Activated gamma-delta T cell (primary cell): ENCODE measurements at regions not wholly inside any gene's neighbourhood (a gene's known extent, or its start where the extent isn't known, plus 50 kb on each side); places are given as distances from the start of the nearest gene placed in this dataset.

Source experiments
- DNase-seq: peaks from one replicate; lab custom pipeline; 2025; lab: John Stamatoyannopoulos, UW

DNA sequence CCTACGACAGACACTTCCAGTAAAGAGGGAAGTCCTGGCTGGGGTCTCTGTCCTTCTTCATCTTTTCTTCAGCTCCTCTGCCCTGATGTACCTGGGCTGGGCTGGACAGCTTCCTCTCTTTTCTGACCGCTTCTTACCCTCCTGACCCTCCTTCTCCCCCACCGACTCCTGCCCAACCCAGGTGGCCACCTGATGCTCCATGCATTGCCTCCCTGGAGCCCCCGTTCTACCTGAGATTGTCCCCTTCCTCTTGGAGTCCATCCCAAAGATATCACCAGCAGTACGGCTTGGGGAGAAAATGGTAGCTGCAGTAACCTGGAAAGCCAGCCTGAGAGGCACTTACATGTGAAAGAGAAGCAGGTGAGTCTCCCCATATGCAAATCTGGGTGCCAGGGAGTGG is 566.3 kb downstream of the TCERG1L start:
- no peak for DNase-seq

GRCh38 chr10:130745821-130746220 is 565.7 kb downstream of the TCERG1L start:
- DNase-seq: no peak

- no peak for DNase-seq
These were observed 565.2 kb downstream of the TCERG1L start for GRCh38 chr10:130746311-130746710.

DNA sequence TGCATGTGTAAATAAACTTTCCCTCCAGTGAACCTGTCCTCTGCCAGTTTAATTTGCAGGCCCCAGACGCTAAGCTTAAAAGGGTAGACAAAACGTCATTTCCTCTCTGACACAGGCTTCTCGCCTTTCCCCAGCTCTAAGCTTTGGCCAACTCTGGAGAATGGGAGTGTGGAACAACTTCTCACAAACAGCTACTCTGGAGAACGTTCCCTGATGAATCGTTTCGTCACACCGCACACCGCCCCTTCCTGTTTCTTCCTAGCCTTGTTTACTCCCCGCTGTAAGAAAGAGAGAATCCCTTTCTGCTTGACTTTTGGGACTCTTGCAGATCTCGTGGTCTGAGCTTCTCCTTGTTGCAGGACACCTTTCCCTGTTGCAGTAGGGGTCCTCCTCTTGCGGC is 564.2 kb downstream of the TCERG1L start:
- no peak for DNase-seq

- no peak for DNase-seq
These were observed 563.6 kb downstream of the TCERG1L start for GRCh38 chr10:130747946-130748345.

GRCh38 chr10:130748409-130749057 is 563.0 kb downstream of the TCERG1L start:
- DNase-seq: no peak

DNA sequence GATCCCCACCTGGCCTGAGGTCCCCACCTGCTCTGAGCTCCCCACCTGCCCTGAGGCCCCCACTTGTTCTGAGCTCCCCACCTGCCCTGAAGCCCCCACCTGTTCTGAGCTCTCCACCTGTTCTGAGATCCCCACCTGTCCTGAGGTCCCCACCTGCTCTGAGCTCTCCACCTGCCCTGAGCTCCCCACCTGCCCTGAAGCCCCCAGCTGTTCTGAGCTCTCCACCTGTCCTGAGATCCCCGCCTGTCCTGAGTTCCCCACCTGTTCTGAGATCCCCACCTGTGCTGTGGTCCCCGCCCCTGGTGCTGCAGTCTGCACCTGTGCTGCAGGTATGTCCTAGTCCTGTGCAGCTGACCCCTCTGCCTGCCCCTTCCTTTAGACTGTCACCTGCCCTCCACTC is 561.6 kb downstream of the TCERG1L start:
- DNase-seq: no peak

GRCh38 chr10:130750441-130750840 is 561.1 kb downstream of the TCERG1L start:
- DNase-seq: no peak

GRCh38 chr10:130751106-130751840 is 560.2 kb downstream of the TCERG1L start:
- no peak for DNase-seq

GRCh38 chr10:130751851-130752250 is 559.7 kb downstream of the TCERG1L start:
- no peak for DNase-seq

- DNase-seq: no peak
These were observed 554.9 kb downstream of the TCERG1L start for GRCh38 chr10:130756651-130757050.

DNA sequence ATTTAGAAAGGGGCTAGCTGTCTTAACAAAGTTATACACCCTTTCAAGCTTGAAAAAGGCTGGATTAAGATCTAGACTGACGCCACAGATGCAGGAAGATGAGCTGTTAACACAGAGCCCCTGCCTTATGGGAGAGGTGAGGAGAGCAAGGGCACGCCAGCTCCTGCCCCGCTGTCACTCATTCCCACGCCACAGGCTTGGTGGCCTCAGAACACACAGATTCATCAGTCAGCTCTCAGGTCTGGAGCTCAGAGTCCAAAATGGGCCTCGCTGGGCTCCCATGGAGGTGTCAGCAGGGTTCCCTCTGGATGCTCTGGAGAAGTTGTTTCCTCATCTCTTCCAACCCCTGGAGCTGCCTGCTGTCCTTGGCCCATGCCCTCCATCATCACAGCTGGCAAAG is 554.2 kb downstream of the TCERG1L start:
- DNase-seq: no peak

- DNase-seq: no peak
These were observed 553.6 kb downstream of the TCERG1L start for GRCh38 chr10:130757821-130758489.

GRCh38 chr10:130758529-130758928 is 553.0 kb downstream of the TCERG1L start:
- no peak for DNase-seq

DNA sequence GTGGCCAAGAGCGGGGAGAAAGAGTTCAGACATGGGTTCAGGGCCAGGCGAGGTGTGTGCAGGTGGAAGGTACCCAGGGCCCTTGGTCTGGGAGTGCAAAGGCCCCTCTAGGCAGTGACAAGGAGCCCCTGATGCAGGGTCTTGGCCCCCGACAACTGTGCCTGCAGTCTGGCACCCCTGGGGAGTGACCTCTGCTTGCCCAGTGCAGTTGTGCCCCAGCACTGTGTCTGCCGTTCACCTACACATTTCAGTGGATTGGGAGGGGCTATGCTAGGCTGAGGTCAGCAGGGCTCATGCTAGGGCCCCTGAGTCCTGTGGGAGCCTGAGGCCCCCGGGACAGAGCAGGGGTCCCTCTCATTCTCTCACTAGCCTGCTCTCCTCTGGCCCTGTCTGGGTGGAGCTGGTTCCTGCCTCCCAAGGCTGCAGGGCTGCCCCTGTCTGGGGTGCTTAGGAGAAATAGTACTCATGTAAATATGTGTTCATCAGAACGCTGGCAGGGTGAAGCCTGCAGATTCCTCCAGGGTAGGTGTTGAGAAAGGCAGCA is 550.4 kb downstream of the TCERG1L start:
- DNase-seq: no peak

- DNase-seq: no peak
These were observed 549.7 kb downstream of the TCERG1L start for GRCh38 chr10:130761788-130762301.

GRCh38 chr10:130762491-130762890 is 549.0 kb downstream of the TCERG1L start:
- no peak for DNase-seq

DNA sequence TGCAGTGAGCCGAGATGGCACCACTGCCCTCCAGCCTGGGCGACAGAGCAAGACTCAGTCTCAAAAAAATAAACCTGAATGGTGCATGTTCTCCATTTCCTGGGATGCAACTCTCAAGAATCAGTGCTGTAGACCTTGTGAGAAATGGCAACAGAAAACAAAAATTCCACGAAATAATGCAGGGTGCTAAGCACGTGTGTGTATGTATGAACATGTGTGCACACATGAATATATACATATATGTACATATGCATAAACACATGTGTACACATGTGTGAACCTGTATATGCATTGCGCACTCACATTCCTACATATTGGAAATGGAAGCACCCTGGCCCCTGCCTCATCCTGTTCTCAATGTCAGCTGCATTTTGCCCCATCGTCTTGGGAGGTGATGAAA is 548.5 kb downstream of the TCERG1L start:
- DNase-seq: no peak

- DNase-seq: no peak
These were observed 548.0 kb downstream of the TCERG1L start for GRCh38 chr10:130763491-130763890.

DNA sequence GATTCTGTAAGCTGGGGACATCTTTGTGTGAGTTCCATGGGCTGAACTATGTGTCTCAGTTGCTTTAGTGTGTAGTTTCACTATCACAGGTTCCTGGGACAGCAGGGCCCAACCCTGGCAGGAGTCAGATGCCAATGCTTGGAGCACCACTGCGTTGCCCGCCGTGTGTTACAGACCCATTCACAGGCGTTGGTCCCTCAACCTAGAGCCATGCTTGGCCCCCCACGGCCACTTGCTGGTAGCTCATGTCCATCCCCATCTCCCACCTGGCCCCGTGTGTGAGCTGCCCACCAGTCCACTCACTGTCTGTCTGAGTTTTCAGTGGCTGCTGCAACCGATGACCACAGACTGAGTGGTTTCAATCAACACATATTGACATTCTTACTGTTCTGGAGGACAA is 546.9 kb downstream of the TCERG1L start:
- DNase-seq: no peak

- no peak for DNase-seq
These were observed 545.5 kb downstream of the TCERG1L start for GRCh38 chr10:130766071-130766470.

DNA sequence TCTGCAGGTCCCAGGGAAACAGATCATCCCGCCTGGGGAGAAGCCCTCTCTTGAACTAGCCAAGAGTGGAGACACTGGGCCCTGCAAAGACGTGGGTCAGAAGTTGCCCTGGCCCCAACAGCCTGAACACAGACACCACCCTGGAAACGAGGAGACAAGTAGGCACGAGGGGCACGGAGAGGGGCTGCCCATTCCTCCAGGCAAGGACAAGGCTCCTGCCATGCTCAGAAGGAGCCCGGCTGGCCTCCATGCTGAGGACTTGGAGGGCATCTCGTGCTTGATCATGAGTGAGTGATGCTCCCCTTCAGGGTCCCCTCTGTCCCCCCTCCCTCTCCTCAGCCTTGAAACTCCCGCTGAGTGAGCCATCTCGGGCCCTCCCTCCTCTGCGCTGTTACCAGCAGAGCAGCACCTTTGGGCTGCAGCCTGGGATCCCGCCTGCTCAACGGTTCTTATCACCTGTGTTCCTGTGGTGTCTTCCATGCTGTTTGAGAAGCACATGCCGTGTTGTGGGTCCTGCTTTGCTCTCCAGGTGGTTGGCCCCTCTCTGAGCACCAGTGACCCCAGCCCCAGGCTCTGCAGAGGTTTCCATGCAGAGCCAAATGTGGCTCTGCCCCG is 544.3 kb downstream of the TCERG1L start:
- no peak for DNase-seq
